Stimulated activated CD8-positive, alpha-beta memory T cell treated with anti-CD3 and anti-CD28 coated beads, Interleukin-4, amount 100 ng/mL, for 48 hours (primary cell): ENCODE measurements at regions not wholly inside any gene's neighbourhood (a gene's known extent, or its start where the extent isn't known, plus 50 kb on each side); places are given as distances from the start of the nearest gene placed in this dataset.
"Not testable (repeated sequence)": the region's sequence is repeated elsewhere in the genome, so short reads cannot be mapped to it uniquely, and the experiment has no call there.

Source experiments
- DNase-seq: peaks from one replicate; pipeline ENCODE4 v3.0.0-alpha.2; 2020

DNA sequence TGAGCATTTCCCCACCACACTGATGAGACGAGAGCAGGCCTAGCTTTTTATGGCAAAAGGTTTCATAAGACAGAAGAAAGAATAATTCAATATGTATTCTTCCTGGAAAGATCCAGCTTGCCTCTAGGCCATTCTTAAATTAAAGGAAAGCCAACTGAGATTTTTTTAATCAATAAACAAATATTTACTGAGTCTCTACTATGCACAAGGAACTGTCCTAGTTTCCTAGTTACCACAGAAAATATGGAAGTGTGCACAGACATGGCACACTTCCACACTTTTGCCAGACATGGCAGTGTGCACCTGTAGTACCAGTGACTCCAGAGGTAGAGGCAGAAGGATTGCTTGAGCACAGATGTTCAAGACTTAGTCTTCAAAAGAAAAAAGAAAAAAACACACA is 281.0 kb downstream of the CETN3 start:
- DNase-seq = no peak

GRCh38 chr5:90119531-90119971 is 290.0 kb downstream of the CETN3 start:
- DNase-seq = no peak

- no peak for DNase-seq
Observed at GRCh38 chr5:90117005-90117404, 292.6 kb downstream of the CETN3 start.

DNA sequence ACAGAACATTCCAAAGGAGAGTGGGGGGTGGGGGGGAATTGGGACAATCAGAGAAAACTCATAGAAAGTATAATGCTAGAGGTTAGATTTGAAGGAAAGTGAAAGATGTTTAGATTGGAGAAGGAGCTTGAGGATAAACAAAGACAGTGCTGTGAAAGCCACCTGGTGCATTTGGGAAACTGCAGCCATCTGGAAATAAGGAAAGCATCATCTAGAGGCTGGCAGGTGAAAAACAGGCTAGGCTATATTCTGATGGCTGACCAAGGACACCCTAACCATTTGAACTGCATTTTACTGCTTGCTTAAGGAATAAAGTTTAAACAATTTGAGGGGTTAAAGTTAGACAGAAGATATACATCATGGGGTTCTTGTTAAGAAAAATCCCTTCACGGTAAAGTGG is 296.4 kb downstream of the CETN3 start:
- no peak for DNase-seq

DNA sequence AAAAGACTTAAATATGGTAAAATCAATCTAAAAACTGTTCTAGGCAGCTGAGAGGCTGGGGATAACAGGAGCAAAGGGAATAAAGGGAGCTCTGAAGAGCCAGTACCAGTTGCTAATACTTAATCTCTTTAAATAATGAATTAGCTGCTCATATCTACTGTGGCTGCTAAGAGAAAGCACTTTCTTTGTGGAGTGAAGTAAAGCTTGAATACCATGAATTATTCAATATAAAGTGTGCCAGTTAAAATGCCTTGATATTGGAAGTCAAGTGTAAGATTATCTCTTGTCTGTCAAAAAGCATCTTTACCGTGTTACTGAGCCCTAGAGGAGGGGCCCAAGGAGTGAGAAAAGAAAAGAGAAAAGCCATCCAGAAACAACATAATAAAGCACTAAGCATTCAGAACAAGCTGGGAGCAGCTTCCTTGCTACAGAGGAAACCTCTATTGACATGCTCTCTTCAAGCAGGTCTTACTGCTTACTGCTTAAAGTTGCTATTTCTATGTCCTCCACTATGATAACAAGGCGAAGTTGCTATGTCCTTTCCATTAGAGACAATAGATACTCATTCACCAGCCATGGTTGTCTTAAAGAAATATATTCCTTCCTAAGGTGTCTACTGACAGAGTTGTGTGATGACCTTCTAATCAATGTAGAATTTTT is 297.4 kb downstream of the CETN3 start:
- DNase-seq = no peak

DNA sequence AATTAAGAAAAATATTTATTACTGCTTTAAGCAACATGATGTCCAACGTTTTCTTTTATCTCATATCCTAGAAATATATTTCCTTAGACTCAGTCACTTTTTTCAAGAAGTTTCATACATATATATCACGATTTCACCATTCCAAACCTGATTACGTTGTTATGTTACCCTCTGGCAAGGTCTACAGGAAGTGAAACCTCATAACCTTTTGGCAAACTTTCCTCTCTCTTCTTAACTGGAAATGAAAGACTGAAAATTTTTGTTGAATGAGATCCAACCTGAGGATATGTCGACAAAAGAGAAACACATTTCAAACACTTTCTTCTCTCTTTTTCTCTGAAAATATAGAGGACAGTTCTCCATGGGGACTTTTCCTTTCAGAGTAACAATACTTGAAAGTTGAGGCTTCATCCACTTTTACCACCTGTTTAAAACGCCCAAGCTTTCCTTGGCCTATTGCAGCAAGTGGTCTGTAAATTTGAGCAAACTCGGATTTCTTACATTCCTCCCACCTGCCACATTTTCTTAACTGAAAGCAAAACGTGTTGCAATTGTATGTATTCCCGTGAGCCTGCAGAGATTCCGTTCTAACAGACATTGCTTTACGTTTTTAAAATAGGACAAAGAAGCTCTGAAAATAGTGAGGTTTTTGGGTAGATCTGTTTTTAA is 298.1 kb downstream of the CETN3 start:
- DNase-seq = no peak

DNA sequence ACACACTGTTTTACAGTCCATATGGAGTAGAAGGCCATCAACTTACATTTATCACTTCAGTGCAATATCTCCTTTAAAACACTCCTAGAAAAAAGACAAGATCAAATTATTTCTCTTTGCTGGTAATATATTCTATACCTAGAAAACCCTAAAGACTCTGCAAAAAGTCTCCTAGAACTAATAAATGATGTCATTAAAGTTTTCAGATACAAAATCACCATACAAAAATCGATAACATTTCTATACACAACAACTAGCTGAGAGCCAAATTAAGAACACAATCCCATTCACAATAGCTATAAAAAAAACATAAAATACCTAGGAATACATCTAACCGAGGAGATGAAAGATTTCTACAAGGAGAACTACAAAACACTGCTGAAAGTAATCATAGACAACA is 300.3 kb downstream of the CETN3 start:
- no peak for DNase-seq

- DNase-seq = no peak
Observed at GRCh38 chr5:90099099-90099498, 310.5 kb downstream of the CETN3 start.

- DNase-seq = no peak
Observed at GRCh38 chr5:90097082-90097477, 312.5 kb downstream of the CETN3 start.

DNA sequence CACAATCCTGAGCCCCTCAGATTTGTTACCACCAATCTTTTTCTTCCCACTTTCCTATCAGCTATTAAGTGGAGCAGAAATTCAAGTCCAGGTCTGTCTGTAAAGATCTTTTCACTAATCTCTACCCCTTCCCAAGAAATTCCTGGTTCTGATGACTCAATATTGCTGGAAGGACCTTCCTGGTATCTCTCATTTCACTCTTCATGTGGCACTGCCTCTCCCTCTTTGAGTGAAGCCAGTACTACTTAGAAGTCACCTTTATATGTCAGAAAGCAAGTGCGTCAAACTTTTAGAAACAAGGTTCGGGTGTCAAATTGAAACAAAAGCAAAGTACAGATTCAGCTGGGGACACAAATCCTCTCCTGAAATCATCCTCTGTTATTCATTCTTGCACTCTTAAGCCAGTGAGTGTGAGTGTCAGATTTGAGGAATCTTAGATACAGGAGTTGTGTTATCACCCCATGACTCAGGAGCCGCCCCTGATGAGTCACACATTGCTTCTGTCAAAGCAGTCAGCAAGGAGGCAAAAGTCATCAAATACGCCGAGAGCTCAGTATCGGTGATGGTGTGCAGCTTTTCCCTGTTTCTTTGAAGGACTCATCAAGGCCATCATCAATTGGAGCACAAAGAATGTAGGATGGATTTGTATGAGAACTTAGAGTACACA is 313.0 kb downstream of the CETN3 start:
- no peak for DNase-seq

- DNase-seq = no peak
Observed at GRCh38 chr5:90095292-90096060, 314.1 kb downstream of the CETN3 start.

GRCh38 chr5:90093751-90094485 is 315.6 kb downstream of the CETN3 start:
- no peak for DNase-seq

GRCh38 chr5:90092734-90093133 is 316.8 kb downstream of the CETN3 start:
- no peak for DNase-seq

- no peak for DNase-seq
Observed at GRCh38 chr5:90084342-90084741, 325.2 kb downstream of the CETN3 start.

GRCh38 chr5:90073026-90073570 is 336.5 kb downstream of the CETN3 start:
- DNase-seq = not testable (repeated sequence)

DNA sequence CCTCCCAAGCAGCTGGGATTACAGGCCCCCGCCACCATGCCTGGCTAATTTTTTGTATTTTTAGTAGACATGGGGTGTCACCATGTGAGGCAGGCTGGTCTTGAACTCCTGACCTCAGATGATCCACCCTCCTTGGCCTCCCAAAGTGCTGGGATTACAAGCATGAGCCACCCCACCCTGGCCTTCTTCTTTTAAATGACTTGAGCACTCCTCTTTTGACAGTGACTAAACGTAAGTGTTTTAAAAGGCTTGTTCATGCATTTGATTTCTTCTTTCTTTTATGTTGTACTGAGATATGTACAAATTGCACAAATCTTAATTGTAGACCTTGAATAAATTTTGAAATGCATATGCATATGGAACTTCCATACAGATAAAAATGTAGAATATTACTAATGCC is 337.9 kb downstream of the CETN3 start:
- DNase-seq = no peak

DNA sequence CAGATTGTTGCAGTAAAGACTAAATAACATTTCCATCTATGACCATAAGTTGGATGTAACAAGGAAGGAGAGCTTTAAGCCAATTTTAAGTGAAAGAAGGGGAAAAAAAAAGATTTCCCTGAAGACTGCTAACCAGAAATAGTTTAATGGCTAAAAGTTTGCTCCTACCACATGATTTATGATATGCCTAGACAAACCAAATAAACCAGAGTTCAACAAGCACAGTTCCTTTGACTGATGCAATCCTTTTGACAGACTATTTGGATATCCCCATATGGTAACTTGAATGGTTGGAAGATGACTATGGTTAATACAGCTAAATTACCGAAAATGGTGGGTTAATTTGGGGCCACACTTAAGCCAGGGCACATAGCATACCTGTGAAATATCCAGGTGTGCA is 338.5 kb downstream of the CETN3 start:
- no peak for DNase-seq

GRCh38 chr5:90066920-90067319 is 342.6 kb downstream of the CETN3 start:
- DNase-seq = no peak

DNA sequence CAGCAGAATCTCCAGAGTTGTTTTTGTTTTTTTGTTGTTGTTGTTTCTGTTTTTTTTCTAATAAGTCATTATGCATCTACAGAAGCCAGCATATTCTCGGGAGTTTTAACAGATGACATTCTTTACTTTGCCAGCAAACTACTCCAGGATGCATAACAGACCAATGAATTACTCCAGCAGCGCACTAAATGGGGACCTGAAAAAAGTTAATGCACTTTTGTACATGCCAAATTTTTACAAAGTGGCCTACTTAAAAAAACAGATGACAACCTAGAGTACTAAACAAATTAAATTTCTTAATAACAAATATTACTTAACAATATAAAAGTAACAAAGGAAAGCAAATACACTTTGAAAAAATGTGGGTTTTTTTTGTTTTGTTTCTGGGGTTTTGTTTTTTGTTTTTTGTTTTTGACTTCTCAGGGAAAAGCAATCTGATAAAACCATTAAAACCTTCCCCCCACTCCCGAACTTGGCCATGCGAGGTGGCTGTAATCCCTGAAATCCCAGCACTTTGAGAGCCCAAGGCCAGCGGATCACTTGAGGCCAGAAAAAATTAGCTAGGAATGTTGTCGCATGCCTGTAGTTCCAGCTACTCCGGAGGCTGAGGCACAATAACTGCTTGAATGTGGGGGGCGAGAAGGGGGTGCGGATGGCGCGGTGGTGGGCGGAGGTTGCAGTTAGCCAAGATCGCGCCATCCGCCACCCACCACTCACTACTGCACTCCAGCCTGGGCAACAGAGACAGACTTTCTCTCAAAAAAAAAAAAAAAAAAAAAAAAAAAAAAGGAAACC is 352.4 kb downstream of the CETN3 start:
- DNase-seq = no peak

DNA sequence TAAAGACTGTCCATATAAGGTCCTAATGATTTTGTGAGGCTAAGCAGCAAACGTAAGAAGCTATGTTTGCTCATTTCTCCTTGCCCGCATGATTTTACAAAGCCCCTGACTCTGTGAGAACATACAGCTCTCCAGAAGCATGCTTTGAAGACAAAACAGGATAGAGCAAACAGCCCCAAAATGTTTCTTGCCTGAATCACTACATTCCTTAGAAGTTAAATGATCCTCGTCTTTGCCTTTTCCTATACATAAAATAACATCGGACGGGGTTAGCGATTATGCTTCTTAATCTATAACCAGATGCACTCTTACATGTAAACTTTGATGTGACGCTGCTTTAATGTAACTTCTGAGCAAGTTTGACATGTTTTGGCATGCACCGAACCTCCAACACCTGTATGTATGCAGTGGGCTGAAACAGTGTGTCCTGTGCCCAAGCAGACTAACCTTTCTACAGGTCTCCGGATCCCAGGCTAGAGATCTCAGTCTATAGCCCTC is 353.7 kb downstream of the CETN3 start:
- DNase-seq = no peak

DNA sequence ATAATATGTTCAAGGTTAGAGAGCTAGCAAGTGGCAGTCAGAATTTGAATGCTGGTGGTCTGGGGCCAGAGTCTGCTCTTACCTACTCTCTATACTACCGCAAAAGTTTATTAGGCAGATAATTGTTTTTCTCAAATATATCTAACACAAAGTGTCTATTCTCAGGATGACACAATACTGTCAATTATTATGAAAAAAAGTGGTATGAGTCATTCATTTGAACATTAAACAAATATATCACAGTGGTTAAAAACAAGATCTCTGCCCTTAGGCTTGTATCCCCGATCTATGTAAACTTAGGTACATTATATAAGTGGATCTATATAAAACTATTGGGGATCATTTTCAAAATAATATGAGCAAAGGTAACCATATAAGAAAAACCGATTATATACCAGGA is 354.9 kb downstream of the CETN3 start:
- DNase-seq = no peak
